Epithelial cell of esophagus (primary cell): ENCODE measurements at regions not wholly inside any gene's neighbourhood (a gene's known extent, or its start where the extent isn't known, plus 50 kb on each side); places are given as distances from the start of the nearest gene placed in this dataset.
"Not testable (repeated sequence)": the region's sequence is repeated elsewhere in the genome, so short reads cannot be mapped to it uniquely, and the experiment has no call there.

Experiments
- DNase-seq: peaks from one replicate; pipeline ENCODE4 v3.0.0; 2010; ENCODE audit warnings: low read depth
- H3K4me3 ChIP-seq: 2 replicates; pipeline ENCODE4 v1.5.1; 2011; ENCODE audit warnings: mild to moderate bottlenecking, low read length, control low read depth
- TF ChIP-seq, protein P1 (sequence below): IDR thresholded peaks from 2 replicates; pipeline ENCODE4 v1.5.1; 2011; ENCODE audit warnings: low read depth, mild to moderate bottlenecking, low read length, control low read depth, inconsistent platforms; ENCODE audit not compliant: insufficient read depth; ENCODE audit errors: missing control alignments

- TF ChIP-seq, protein P1, sequence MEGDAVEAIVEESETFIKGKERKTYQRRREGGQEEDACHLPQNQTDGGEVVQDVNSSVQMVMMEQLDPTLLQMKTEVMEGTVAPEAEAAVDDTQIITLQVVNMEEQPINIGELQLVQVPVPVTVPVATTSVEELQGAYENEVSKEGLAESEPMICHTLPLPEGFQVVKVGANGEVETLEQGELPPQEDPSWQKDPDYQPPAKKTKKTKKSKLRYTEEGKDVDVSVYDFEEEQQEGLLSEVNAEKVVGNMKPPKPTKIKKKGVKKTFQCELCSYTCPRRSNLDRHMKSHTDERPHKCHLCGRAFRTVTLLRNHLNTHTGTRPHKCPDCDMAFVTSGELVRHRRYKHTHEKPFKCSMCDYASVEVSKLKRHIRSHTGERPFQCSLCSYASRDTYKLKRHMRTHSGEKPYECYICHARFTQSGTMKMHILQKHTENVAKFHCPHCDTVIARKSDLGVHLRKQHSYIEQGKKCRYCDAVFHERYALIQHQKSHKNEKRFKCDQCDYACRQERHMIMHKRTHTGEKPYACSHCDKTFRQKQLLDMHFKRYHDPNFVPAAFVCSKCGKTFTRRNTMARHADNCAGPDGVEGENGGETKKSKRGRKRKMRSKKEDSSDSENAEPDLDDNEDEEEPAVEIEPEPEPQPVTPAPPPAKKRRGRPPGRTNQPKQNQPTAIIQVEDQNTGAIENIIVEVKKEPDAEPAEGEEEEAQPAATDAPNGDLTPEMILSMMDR: no peak
- no peak overlapping the region for H3K4me3 ChIP-seq
- no peak for DNase-seq
Observed at GRCh38 chr14:103192246-103192840, 69.1 kb downstream of the TNFAIP2 start.

DNA sequence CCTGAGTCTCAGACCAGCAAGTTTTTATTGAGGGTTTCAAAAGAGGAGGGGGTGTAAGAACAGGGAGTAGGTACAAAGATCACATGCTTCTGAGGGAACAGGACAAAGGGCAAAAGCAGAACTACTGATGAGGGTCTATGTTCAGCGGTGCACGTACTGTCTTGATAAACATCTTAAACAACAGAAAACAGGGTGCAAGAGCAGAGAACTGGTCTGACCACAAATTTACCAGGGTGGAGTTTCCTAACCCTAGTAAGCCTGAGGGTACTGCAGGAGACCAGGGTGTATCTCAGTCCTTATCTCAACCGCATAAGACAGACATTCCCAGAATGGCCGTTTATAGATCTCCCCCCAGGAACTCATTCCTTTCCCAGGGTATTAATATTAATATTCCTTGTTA, 69.6 kb downstream of the TNFAIP2 start:
- H3K4me3 ChIP-seq, DNase-seq: not testable (repeated sequence)

GRCh38 chr14:103193491-103193890, 70.2 kb downstream of the TNFAIP2 start:
- H3K4me3 ChIP-seq, DNase-seq: not testable (repeated sequence)

- peak; percentile 80 for DNase-seq
- no peak overlapping the region for H3K4me3 ChIP-seq
- TF ChIP-seq, protein P1: no peak
Observed at GRCh38 chr14:103194256-103195045, 71.2 kb downstream of the TNFAIP2 start.

- no peak overlapping the region for H3K4me3 ChIP-seq
- TF ChIP-seq, protein P1: no peak
- DNase-seq: no peak
Observed at GRCh38 chr14:103195828-103196615, 72.8 kb downstream of the TNFAIP2 start.

GRCh38 chr14:103196716-103197115, 73.5 kb downstream of the TNFAIP2 start:
- no peak overlapping the region for H3K4me3 ChIP-seq
- DNase-seq: no peak
- TF ChIP-seq, protein P1: no peak

- H3K4me3 ChIP-seq: no peak overlapping the region
- DNase-seq: peak; percentile 36
- TF ChIP-seq, protein P1: no peak
Observed at GRCh38 chr14:103198131-103199105, 75.2 kb downstream of the TNFAIP2 start.
